ENCODE measurements at regions not wholly inside any gene's neighbourhood (a gene's known extent, or its start where the extent isn't known, plus 50 kb on each side); places are given as distances from the start of the nearest gene placed in this dataset.

DNA sequence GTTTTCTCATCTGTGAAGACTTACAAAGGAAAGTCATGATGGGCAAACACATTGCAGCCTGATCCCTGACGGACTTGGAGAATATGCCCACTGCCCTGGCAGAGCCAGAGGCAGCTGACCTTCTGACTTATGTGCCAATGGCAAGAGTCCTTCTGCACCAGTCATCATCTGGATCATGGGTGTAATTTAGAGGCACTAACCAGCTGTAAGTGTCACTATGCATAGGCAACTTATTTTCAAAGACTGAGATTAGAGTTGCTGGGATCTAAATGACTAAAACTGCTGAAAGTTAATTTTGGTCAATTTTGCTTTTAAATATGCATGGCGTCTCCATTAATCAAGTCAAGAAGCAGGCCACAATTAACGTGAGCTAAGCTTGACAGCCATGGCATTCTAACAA lies 261.2 kb downstream of the BCL11A start:
- no peak for TF ChIP-seq POLR2A (IDR thresholded peaks at IDR 0.05; ENCODE audit: low read length)
- no peak for TF ChIP-seq GATA1 (IDR thresholded peaks at IDR 0.05; ENCODE audit: low read depth, low read length)
